GM18873 (cell line): ENCODE measurements at regions not wholly inside any gene's neighbourhood (a gene's known extent, or its start where the extent isn't known, plus 50 kb on each side); places are given as distances from the start of the nearest gene placed in this dataset.
A peak's percentile ranks its signal among the peaks of the same experiment; 100 is the strongest.

Source experiments
- ATAC-seq: cut with Tn5 transposase; IDR thresholded peaks from one replicate; pipeline ENCODE4 v1.9.1; 2021; ENCODE audit warnings: mild to moderate bottlenecking, moderate library complexity, moderate number of reproducible peaks; ENCODE audit not compliant: unreplicated experiment, low FRiP score

- no peak for ATAC-seq
Measured at GRCh38 chr5:90136952-90137528, 272.5 kb downstream of the CETN3 start.

- no peak for ATAC-seq
Measured at GRCh38 chr5:90135779-90136378, 273.7 kb downstream of the CETN3 start.

GRCh38 chr5:90134892-90135291 is 274.7 kb downstream of the CETN3 start:
- no peak for ATAC-seq

GRCh38 chr5:90134381-90134780 is 275.2 kb downstream of the CETN3 start:
- no peak for ATAC-seq

- ATAC-seq, result no peak
Measured at GRCh38 chr5:90133941-90134340, 275.6 kb downstream of the CETN3 start.

GRCh38 chr5:90131383-90132133 is 278.0 kb downstream of the CETN3 start:
- ATAC-seq, result peak; percentile 53

- ATAC-seq, result no peak
Measured at GRCh38 chr5:90128551-90128950, 281.0 kb downstream of the CETN3 start.

GRCh38 chr5:90119531-90119971 is 290.0 kb downstream of the CETN3 start:
- ATAC-seq, result no peak

GRCh38 chr5:90117005-90117404 is 292.6 kb downstream of the CETN3 start:
- no peak for ATAC-seq

- no peak for ATAC-seq
Measured at GRCh38 chr5:90113108-90113507, 296.4 kb downstream of the CETN3 start.

- no peak for ATAC-seq
Measured at GRCh38 chr5:90112033-90112692, 297.4 kb downstream of the CETN3 start.

GRCh38 chr5:90111364-90112032 is 298.1 kb downstream of the CETN3 start:
- no peak for ATAC-seq

- ATAC-seq, result no peak
Measured at GRCh38 chr5:90109285-90109684, 300.3 kb downstream of the CETN3 start.

- no peak for ATAC-seq
Measured at GRCh38 chr5:90099099-90099498, 310.5 kb downstream of the CETN3 start.

GRCh38 chr5:90097082-90097477 is 312.5 kb downstream of the CETN3 start:
- no peak for ATAC-seq

GRCh38 chr5:90096415-90097081 is 313.0 kb downstream of the CETN3 start:
- no peak for ATAC-seq

- ATAC-seq, result no peak
Measured at GRCh38 chr5:90095292-90096060, 314.1 kb downstream of the CETN3 start.

GRCh38 chr5:90093751-90094485 is 315.6 kb downstream of the CETN3 start:
- no peak for ATAC-seq

- no peak for ATAC-seq
Measured at GRCh38 chr5:90092734-90093133, 316.8 kb downstream of the CETN3 start.
